SK-N-SH treated with all-trans-retinoic acid at 6 μM for 48 hours (cell line): ENCODE measurements at regions not wholly inside any gene's neighbourhood (a gene's known extent, or its start where the extent isn't known, plus 50 kb on each side); places are given as distances from the start of the nearest gene placed in this dataset.

Source experiments
- ATAC-seq: fragments of 200-7000 bp; cut with Tn5 transposase; 3 replicates; pipeline ENCODE4 v1.9.1; 2020; ENCODE audit warnings: mild to moderate bottlenecking, moderate library complexity
- BACH2 ChIP-seq: fragments of 250-450 bp; sonication (Bioruptor Pico); IDR thresholded peaks from 2 replicates; pipeline ENCODE4 v1.9.0; 2021; ENCODE audit warnings: mild to moderate bottlenecking, borderline replicate concordance
- CREB5 ChIP-seq: fragments of 250-450 bp; sonication (Bioruptor Pico); IDR thresholded peaks from 2 replicates; pipeline ENCODE4 v1.5.1; 2020; ENCODE audit warnings: low read depth, mild to moderate bottlenecking, moderate library complexity
- CSRNP3 ChIP-seq: fragments of 250-450 bp; sonication (Bioruptor Pico); IDR thresholded peaks from 2 replicates; pipeline ENCODE4 v1.5.1; 2021; ENCODE audit warnings: mild to moderate bottlenecking, moderate library complexity
- ESRRG ChIP-seq: fragments of 250-450 bp; sonication (Bioruptor Pico); IDR thresholded peaks from 2 replicates; pipeline ENCODE4 v1.6.1; 2021; ENCODE audit warnings: mild to moderate bottlenecking
- ISL1 ChIP-seq: fragments of 250-450 bp; sonication (Bioruptor Pico); IDR thresholded peaks from 2 replicates; pipeline ENCODE4 v2.1.2; 2022; ENCODE audit warnings: mild to moderate bottlenecking, moderate library complexity
- OSR1 ChIP-seq: fragments of 250-450 bp; sonication (Bioruptor Pico); IDR thresholded peaks from 2 replicates; pipeline ENCODE4 v1.8.0; 2022; ENCODE audit warnings: moderate library complexity, mild to moderate bottlenecking, inconsistent platforms
- PATZ1 ChIP-seq: fragments of 250-450 bp; sonication (Bioruptor Pico); IDR thresholded peaks from 2 replicates; pipeline ENCODE4 v1.8.0; 2020; ENCODE audit warnings: mild to moderate bottlenecking, moderate library complexity, borderline replicate concordance
- POU6F1 ChIP-seq: fragments of 250-450 bp; sonication (Bioruptor Pico); IDR thresholded peaks from 2 replicates; pipeline ENCODE4 v1.8.0; 2021; ENCODE audit warnings: low read depth, mild to moderate bottlenecking, moderate library complexity, borderline replicate concordance
- PPARA ChIP-seq: fragments of 250-450 bp; sonication (Bioruptor Pico); IDR thresholded peaks from 2 replicates; pipeline ENCODE4 v1.5.0; 2020; ENCODE audit warnings: mild to moderate bottlenecking, borderline replicate concordance
- RARB ChIP-seq: fragments of 250-450 bp; sonication (Bioruptor Pico); IDR thresholded peaks from 2 replicates; pipeline ENCODE4 v1.8.0; 2021; ENCODE audit warnings: mild to moderate bottlenecking, moderate library complexity
- SNAI2 ChIP-seq: fragments of 250-450 bp; sonication (Bioruptor Pico); IDR thresholded peaks from 2 replicates; pipeline ENCODE4 v1.5.0; 2020; ENCODE audit warnings: mild to moderate bottlenecking, moderate library complexity
- TCF4 ChIP-seq: fragments of 250-450 bp; sonication (Bioruptor Pico); IDR thresholded peaks from 2 replicates; pipeline ENCODE4 v1.8.0; 2021; ENCODE audit warnings: mild to moderate bottlenecking, moderate library complexity, borderline replicate concordance
- TOX ChIP-seq: fragments of 250-450 bp; sonication (Bioruptor Pico); IDR thresholded peaks from 2 replicates; pipeline ENCODE4 v1.8.0; 2021; ENCODE audit warnings: mild to moderate bottlenecking, moderate library complexity, borderline replicate concordance
- TSHZ2 ChIP-seq: fragments of 250-450 bp; sonication (Bioruptor Pico); IDR thresholded peaks from 2 replicates; pipeline ENCODE4 v1.5.0; 2020; ENCODE audit warnings: mild to moderate bottlenecking, moderate library complexity
- ZC3H10 ChIP-seq: fragments of 250-450 bp; sonication (Bioruptor Pico); IDR thresholded peaks from 2 replicates; pipeline ENCODE4 v1.5.1; 2021; ENCODE audit warnings: mild to moderate bottlenecking, moderate library complexity
- ZFP3 ChIP-seq: fragments of 250-450 bp; sonication (Bioruptor Pico); IDR thresholded peaks from 2 replicates; pipeline ENCODE4 v1.5.0; 2020; ENCODE audit warnings: mild to moderate bottlenecking, moderate library complexity
- ZNF565 ChIP-seq: fragments of 450-650 bp; formaldehyde crosslinking; conservative IDR thresholded peaks from 2 replicates; pipeline ENCODE4 v1.5.0; 2020; ENCODE audit warnings: low read depth, mild to moderate bottlenecking, moderate library complexity
- ZNF70 ChIP-seq: fragments of 450-650 bp; formaldehyde crosslinking; IDR thresholded peaks from 2 replicates; pipeline ENCODE4 v1.5.0; 2020; ENCODE audit warnings: mild to moderate bottlenecking, moderate library complexity

- TF ChIP-seq TCF4 (no peak), SNAI2 (CRISPR knock-in tag) (no peak), ESRRG (CRISPR knock-in tag) (no peak), CSRNP3 (no peak), RARB (CRISPR knock-in tag) (no peak), CREB5 (CRISPR knock-in tag) (no peak)
- no peak for ATAC-seq
Observed at GRCh38 chr13:71964491-71965100, 97.6 kb upstream of the DACH1 start.

GRCh38 chr13:71962735-71963134 lies 95.7 kb upstream of the DACH1 start:
- TF ChIP-seq ZNF70 (CRISPR knock-in tag) (no peak), ZC3H10 (CRISPR knock-in tag) (no peak), PPARA (CRISPR knock-in tag) (no peak), ZFP3 (CRISPR knock-in tag) (no peak), POU6F1 (CRISPR knock-in tag) (no peak), ISL1 (CRISPR knock-in tag) (no peak), ZNF565 (CRISPR knock-in tag) (no peak), OSR1 (CRISPR knock-in tag) (no peak), BACH2 (CRISPR knock-in tag) (no peak)
- no peak for ATAC-seq

GRCh38 chr13:71962126-71962525 lies 95.1 kb upstream of the DACH1 start:
- TF ChIP-seq POU6F1 (CRISPR knock-in tag) (no peak), RARB (CRISPR knock-in tag) (no peak), ZNF565 (CRISPR knock-in tag) (no peak), BACH2 (CRISPR knock-in tag) (no peak), TCF4 (no peak), SNAI2 (CRISPR knock-in tag) (no peak), TOX (CRISPR knock-in tag) (no peak), OSR1 (CRISPR knock-in tag) (no peak)
- no peak for ATAC-seq

GRCh38 chr13:71949441-71949840 lies 82.4 kb upstream of the DACH1 start:
- no peak for TF ChIP-seq SNAI2 (CRISPR knock-in tag)
- TF ChIP-seq PATZ1 (CRISPR knock-in tag), result no peak
- TF ChIP-seq RARB (CRISPR knock-in tag), result no peak
- no peak for TF ChIP-seq TOX (CRISPR knock-in tag)
- TF ChIP-seq PPARA (CRISPR knock-in tag), result no peak
- TF ChIP-seq ESRRG (CRISPR knock-in tag), result no peak
- TF ChIP-seq ZFP3 (CRISPR knock-in tag), result no peak
- TF ChIP-seq TSHZ2 (CRISPR knock-in tag), result no peak
- no peak for ATAC-seq
